ENCODE measurements at regions not wholly inside any gene's neighbourhood (a gene's known extent, or its start where the extent isn't known, plus 50 kb on each side); places are given as distances from the start of the nearest gene placed in this dataset.

GRCh38 chrX:118177708-118178107 is 61.1 kb upstream of the KLHL13 start:
- H3K27me3 ChIP-seq (ENCODE audit: insufficient read depth, low read depth): no peaks in the 10 kb centered on the region
- no peak overlapping the region for H2AFZ ChIP-seq
- no peaks in the 10 kb centered on the region for H3K9me3 ChIP-seq (ENCODE audit: insufficient read depth, low read depth)
- intact Hi-C loops (cut with micrococcal nuclease; ENCODE audit: unreplicated experiment): no loop called here
- H3K27ac ChIP-seq: no peak overlapping the region
- H3K4me3 ChIP-seq: no peak overlapping the region
- TF ChIP-seq CTCF (conservative IDR thresholded peaks at IDR 0.05) (no peak), EZH2 (IDR thresholded peaks at IDR 0.05; ENCODE audit: low read depth) (no peak)
- no peaks in the 10 kb centered on the region for H3K36me3 ChIP-seq (ENCODE audit: low read depth)
- H3F3A ChIP-seq (ENCODE audit: insufficient read depth, low read depth): no peaks in the 10 kb centered on the region
- BruUV-seq (replicated peaks): no TSS peak
- CTCF ChIA-PET: interaction anchor here (0.6 kb wide), 1 partner anchor 9 kb away, joined by 3 read pairs; no protein-coding TSS in a partner anchor
- POLR2A ChIA-PET (ENCODE audit: unreplicated experiment): no interaction called here
- H3K4me1 ChIP-seq (replicated peaks; ENCODE audit: insufficient read depth): no peaks in the 10 kb centered on the region
- H3K9me2 ChIP-seq (ENCODE audit: insufficient read depth): no peaks in the 10 kb centered on the region
- no peaks in the 10 kb centered on the region for H4K20me1 ChIP-seq (ENCODE audit: insufficient read depth)
- no peaks in the 10 kb centered on the region for H3K79me2 ChIP-seq (ENCODE audit: low read depth)
- no peak overlapping the region for H3K4me2 ChIP-seq
- DNase-seq: no peak

- BruUV-seq (replicated peaks): no TSS peak
- Histone ChIP-seq H3K4me1 (replicated peaks; ENCODE audit: insufficient read depth) (no peaks in the 10 kb centered on the region), H3K27me3 (ENCODE audit: insufficient read depth, low read depth) (no peaks in the 10 kb centered on the region), H3F3A (ENCODE audit: insufficient read depth, low read depth) (no peaks in the 10 kb centered on the region), H3K9me2 (ENCODE audit: insufficient read depth) (no peaks in the 10 kb centered on the region), H4K20me1 (ENCODE audit: insufficient read depth) (no peaks in the 10 kb centered on the region), H3K36me3 (ENCODE audit: low read depth) (no peaks in the 10 kb centered on the region), H3K4me2 (no peak overlapping the region), H3K79me2 (ENCODE audit: low read depth) (no peaks in the 10 kb centered on the region), H2AFZ (no peak overlapping the region), H3K4me3 (no peak overlapping the region), H3K27ac (no peak overlapping the region), H3K9me3 (ENCODE audit: insufficient read depth, low read depth) (no peaks in the 10 kb centered on the region)
- CTCF ChIA-PET: no interaction called here
- POLR2A ChIA-PET (ENCODE audit: unreplicated experiment): no interaction called here
- no peak for TF ChIP-seq EZH2 (IDR thresholded peaks at IDR 0.05; ENCODE audit: low read depth)
- TF ChIP-seq CTCF (conservative IDR thresholded peaks at IDR 0.05): no peak
- DNase-seq: no peak
- intact Hi-C loops (cut with micrococcal nuclease; ENCODE audit: unreplicated experiment): no loop called here
Observed at GRCh38 chrX:118178450-118178849, 61.8 kb upstream of the KLHL13 start.

- no peak overlapping the region for H3K4me3 ChIP-seq
- H3K79me2 ChIP-seq (ENCODE audit: low read depth): no peaks in the 10 kb centered on the region
- CTCF ChIA-PET: no interaction called here
- H3K27me3 ChIP-seq (ENCODE audit: insufficient read depth, low read depth): no peaks in the 10 kb centered on the region
- POLR2A ChIA-PET (ENCODE audit: unreplicated experiment): no interaction called here
- no peaks in the 10 kb centered on the region for H3K4me1 ChIP-seq (replicated peaks; ENCODE audit: insufficient read depth)
- H2AFZ ChIP-seq: no peak overlapping the region
- BruUV-seq (replicated peaks): no TSS peak
- no peaks in the 10 kb centered on the region for H3K36me3 ChIP-seq (ENCODE audit: low read depth)
- no peak overlapping the region for H3K27ac ChIP-seq
- no peak overlapping the region for H3K4me2 ChIP-seq
- no peaks in the 10 kb centered on the region for H3K9me3 ChIP-seq (ENCODE audit: insufficient read depth, low read depth)
- H4K20me1 ChIP-seq (ENCODE audit: insufficient read depth): no peaks in the 10 kb centered on the region
- intact Hi-C loops (cut with micrococcal nuclease; ENCODE audit: unreplicated experiment): no loop called here
- TF ChIP-seq EZH2 (IDR thresholded peaks at IDR 0.05; ENCODE audit: low read depth) (no peak), CTCF (conservative IDR thresholded peaks at IDR 0.05) (no peak)
- H3K9me2 ChIP-seq (ENCODE audit: insufficient read depth): no peaks in the 10 kb centered on the region
- no peaks in the 10 kb centered on the region for H3F3A ChIP-seq (ENCODE audit: insufficient read depth, low read depth)
- DNase-seq: no peak
Observed at GRCh38 chrX:118179161-118179560, 62.6 kb upstream of the KLHL13 start.

Measured in PC-9 (cell line).